GM18519 (cell line): ENCODE measurements at regions not wholly inside any gene's neighbourhood (a gene's known extent, or its start where the extent isn't known, plus 50 kb on each side); places are given as distances from the start of the nearest gene placed in this dataset.
"Not testable (repeated sequence)": the region's sequence is repeated elsewhere in the genome, so short reads cannot be mapped to it uniquely, and the experiment has no call there.

Source experiments
- ATAC-seq: cut with Tn5 transposase; IDR thresholded peaks from one replicate; pipeline ENCODE4 v1.9.1; 2021; ENCODE audit warnings: mild to moderate bottlenecking, moderate library complexity; ENCODE audit not compliant: unreplicated experiment, low FRiP score

GRCh38 chr10:33102071-33102470 is 144.0 kb upstream of the ITGB1 start:
- ATAC-seq, result no peak

- ATAC-seq, result no peak
These were observed 143.4 kb upstream of the ITGB1 start for GRCh38 chr10:33101392-33101787.

GRCh38 chr10:33100781-33101391 is 142.9 kb upstream of the ITGB1 start:
- ATAC-seq, result no peak

- no peak for ATAC-seq
These were observed 141.7 kb upstream of the ITGB1 start for GRCh38 chr10:33099748-33100147.

GRCh38 chr10:33098951-33099663 is 141.1 kb upstream of the ITGB1 start:
- no peak for ATAC-seq

GRCh38 chr10:33095867-33096815 is 138.1 kb upstream of the ITGB1 start:
- peak; percentile 73 for ATAC-seq

GRCh38 chr10:33094263-33095051 is 136.4 kb upstream of the ITGB1 start:
- ATAC-seq, result no peak

- ATAC-seq, result peak; percentile 55
These were observed 135.3 kb upstream of the ITGB1 start for GRCh38 chr10:33093362-33093761.

- no peak for ATAC-seq
These were observed 134.6 kb upstream of the ITGB1 start for GRCh38 chr10:33092596-33092995.

GRCh38 chr10:33091201-33091600 is 133.2 kb upstream of the ITGB1 start:
- ATAC-seq, result no peak

GRCh38 chr10:33088990-33089389 is 131.0 kb upstream of the ITGB1 start:
- no peak for ATAC-seq

- ATAC-seq, result no peak
These were observed 129.9 kb upstream of the ITGB1 start for GRCh38 chr10:33087922-33088321.

GRCh38 chr10:33087152-33087551 is 129.1 kb upstream of the ITGB1 start:
- ATAC-seq, result no peak

GRCh38 chr10:33086100-33086499 is 128.1 kb upstream of the ITGB1 start:
- no peak for ATAC-seq

GRCh38 chr10:33085313-33085833 is 127.3 kb upstream of the ITGB1 start:
- no peak for ATAC-seq

- no peak for ATAC-seq
These were observed 126.4 kb upstream of the ITGB1 start for GRCh38 chr10:33084453-33084852.

GRCh38 chr10:33082373-33082895 is 124.4 kb upstream of the ITGB1 start:
- no peak for ATAC-seq

GRCh38 chr10:33080467-33080866 is 122.4 kb upstream of the ITGB1 start:
- ATAC-seq, result not testable (repeated sequence)

GRCh38 chr10:33074443-33074842 is 116.4 kb upstream of the ITGB1 start:
- no peak for ATAC-seq
